Ascending aorta (tissue), 2 donors: ENCODE measurements at regions not wholly inside any gene's neighbourhood (a gene's known extent, or its start where the extent isn't known, plus 50 kb on each side); places are given as distances from the start of the nearest gene placed in this dataset.

Experiments
- DNase-seq, 2 donors: peaks; one replicate each; pipeline ENCODE4 v3.0.0-alpha.2; 2019; ENCODE audit warnings: low spot score in 2 of 2
- H3K27ac ChIP-seq, 2 donors: fragments of 200-600 bp; sonication (generic); one replicate each; pipeline ENCODE4 v1.5.1; 2016 to 2017; ENCODE audit warnings: mild to moderate bottlenecking in 1 of 2
- H3K27me3 ChIP-seq: fragments of 200-600 bp; sonication (generic); one replicate; pipeline ENCODE4 v1.5.1; 2017
- H3K36me3 ChIP-seq, 2 donors: fragments of 200-600 bp; sonication (generic); one replicate each; pipeline ENCODE4 v1.5.1; 2016
- H3K4me1 ChIP-seq, 2 donors: fragments of 200-600 bp; sonication (generic); one replicate each; pipeline ENCODE4 v1.5.1; 2016 to 2017; ENCODE audit warnings: mild to moderate bottlenecking in 1 of 2
- H3K4me3 ChIP-seq, 2 donors: fragments of 200-600 bp; sonication (generic); one replicate each; pipeline ENCODE4 v1.5.1; 2016 to 2017; ENCODE audit warnings: mild to moderate bottlenecking in 1 of 2
- H3K9me3 ChIP-seq, 2 donors: fragments of 200-600 bp; sonication (generic); one replicate each; pipeline ENCODE4 v1.5.1; 2016
- CTCF ChIP-seq, 3 experiments: fragments of 200-600 bp in 2 of 3; fragments of 450-650 bp in 1 of 3; sonication (generic) in 2 of 3; IDR thresholded peaks; one replicate each; pipeline ENCODE4 v1.5.1; 2016 to 2019; ENCODE audit warnings: antibody characterized with exemption in 3 of 3, mild to moderate bottlenecking in 1 of 3, moderate library complexity in 1 of 3
- intact Hi-C: fragments of 100-400 bp; cut with DNase I; formaldehyde crosslinking; loops from one replicate; pipeline ENCODE4 v1.15.1; 2023

GRCh38 chr13:80664950-80665349 is 324.0 kb upstream of the SPRY2 start:
- H3K9me3 ChIP-seq, result peaks cover 0 to 9% of the 10 kb centered on the region in 2 donors
- H3K27me3 ChIP-seq, result no peaks in the 10 kb centered on the region
- no peak for TF ChIP-seq CTCF (IDR thresholded peaks at IDR 0.05)
- intact Hi-C loops, result no loop called here
- DNase-seq, result no peak
- H3K27ac ChIP-seq, result no peak overlapping the region
- peaks cover 0 to 5% of the 10 kb centered on the region in 2 donors for H3K4me1 ChIP-seq
- H3K36me3 ChIP-seq, result no peaks in the 10 kb centered on the region
- no peak overlapping the region for H3K4me3 ChIP-seq

- H3K36me3 ChIP-seq, result no peaks in the 10 kb centered on the region
- H3K9me3 ChIP-seq, result peaks cover 0 to 9% of the 10 kb centered on the region in 2 donors
- no peak overlapping the region for H3K4me3 ChIP-seq
- H3K27me3 ChIP-seq, result no peaks in the 10 kb centered on the region
- intact Hi-C loops, result no loop called here
- H3K4me1 ChIP-seq, result peaks cover 0 to 5% of the 10 kb centered on the region in 2 donors
- no peak for TF ChIP-seq CTCF (IDR thresholded peaks at IDR 0.05)
- no peak for DNase-seq
- H3K27ac ChIP-seq, result no peak overlapping the region
Measured at GRCh38 chr13:80663788-80664187, 322.9 kb upstream of the SPRY2 start.

- no peak for DNase-seq
- Histone ChIP-seq H3K4me1 (no peaks in the 10 kb centered on the region), H3K27ac (no peak overlapping the region), H3K4me3 (no peak overlapping the region), H3K9me3 (peaks cover 0 to 4% of the 10 kb centered on the region in 2 donors), H3K36me3 (no peaks in the 10 kb centered on the region), H3K27me3 (no peaks in the 10 kb centered on the region)
- intact Hi-C loops, result no loop called here
- TF ChIP-seq CTCF (IDR thresholded peaks at IDR 0.05), result no peak
Measured at GRCh38 chr13:80658705-80659104, 317.8 kb upstream of the SPRY2 start.

GRCh38 chr13:80656512-80656904 is 315.6 kb upstream of the SPRY2 start:
- Histone ChIP-seq H3K4me1 (no peaks in the 10 kb centered on the region), H3K4me3 (no peak overlapping the region), H3K27ac (no peak overlapping the region), H3K36me3 (no peaks in the 10 kb centered on the region), H3K27me3 (no peaks in the 10 kb centered on the region), H3K9me3 (no peaks in the 10 kb centered on the region)
- no peak for TF ChIP-seq CTCF (IDR thresholded peaks at IDR 0.05)
- intact Hi-C loops, result no loop called here
- no peak for DNase-seq

- Histone ChIP-seq H3K27me3 (no peaks in the 10 kb centered on the region), H3K4me1 (no peaks in the 10 kb centered on the region), H3K36me3 (no peaks in the 10 kb centered on the region), H3K9me3 (no peaks in the 10 kb centered on the region), H3K4me3 (no peak overlapping the region), H3K27ac (no peak overlapping the region)
- DNase-seq, result no peak
- no peak for TF ChIP-seq CTCF (IDR thresholded peaks at IDR 0.05)
- intact Hi-C loops, result no loop called here
Measured at GRCh38 chr13:80655778-80656511, 315.0 kb upstream of the SPRY2 start.
